ENCODE measurements at regions not wholly inside any gene's neighbourhood (a gene's known extent, or its start where the extent isn't known, plus 50 kb on each side); places are given as distances from the start of the nearest gene placed in this dataset.
"Not testable (repeated sequence)": the region's sequence is repeated elsewhere in the genome, so short reads cannot be mapped to it uniquely, and the experiment has no call there.

GRCh38 chr11:106292526-106292925 lies 215.1 kb downstream of the AASDHPPT start:
- Mint-ChIP-seq H3K27me3 (no peaks in the 10 kb centered on the region), H3K9me3 (no peaks in the 10 kb centered on the region), H3K4me1 (ENCODE audit: low read depth) (no peaks in the 10 kb centered on the region), H3K27ac (no peak overlapping the region), H3K4me3 (no peak overlapping the region), H3K36me3 (no peaks in the 10 kb centered on the region)
- ChIA-PET CTCF (no interaction called here), POLR2A (no interaction called here)
- intact Hi-C loops (cut with micrococcal nuclease), result no loop called here
- DNase-seq, result no peak

GRCh38 chr11:106295974-106296373 lies 218.5 kb downstream of the AASDHPPT start:
- no peaks in the 10 kb centered on the region for H3K4me1 Mint-ChIP-seq (ENCODE audit: low read depth)
- CTCF ChIA-PET, result no interaction called here

GRCh38 chr11:106302416-106302815 lies 225.0 kb downstream of the AASDHPPT start:
- Mint-ChIP-seq H3K9me3 (peaks cover 23% of the 10 kb centered on the region), H3K27ac (no peak overlapping the region), H3K4me1 (ENCODE audit: low read depth) (no peaks in the 10 kb centered on the region), H3K4me3 (no peak overlapping the region), H3K27me3 (no peaks in the 10 kb centered on the region), H3K36me3 (no peaks in the 10 kb centered on the region)
- DNase-seq, result no peak
- POLR2A ChIA-PET, result no interaction called here
- CTCF ChIA-PET, result no interaction called here
- intact Hi-C loops (cut with micrococcal nuclease), result no loop called here

More at GRCh38 chr11:106295974-106296373, 218.5 kb downstream of the AASDHPPT start:
- H3K9me3 Mint-ChIP-seq, result peaks cover 4% of the 10 kb centered on the region
- no peak overlapping the region for H3K4me3 Mint-ChIP-seq
- H3K27ac Mint-ChIP-seq, result no peak overlapping the region
- DNase-seq, result no peak
- H3K27me3 Mint-ChIP-seq, result no peaks in the 10 kb centered on the region
- POLR2A ChIA-PET, result no interaction called here
- intact Hi-C loops (cut with micrococcal nuclease), result no loop called here
- no peaks in the 10 kb centered on the region for H3K36me3 Mint-ChIP-seq

GRCh38 chr11:106304274-106304673 lies 226.8 kb downstream of the AASDHPPT start:
- H3K27me3 Mint-ChIP-seq, result no peaks in the 10 kb centered on the region
- ChIA-PET CTCF (no interaction called here), POLR2A (no interaction called here)
- no peak overlapping the region for H3K27ac Mint-ChIP-seq
- H3K4me3 Mint-ChIP-seq, result no peak overlapping the region
- H3K9me3 Mint-ChIP-seq, result peaks cover 19% of the 10 kb centered on the region
- DNase-seq, result no peak
- no peaks in the 10 kb centered on the region for H3K36me3 Mint-ChIP-seq
- intact Hi-C loops (cut with micrococcal nuclease), result no loop called here
- H3K4me1 Mint-ChIP-seq (ENCODE audit: low read depth), result no peaks in the 10 kb centered on the region

GRCh38 chr11:106305458-106305857 lies 228.0 kb downstream of the AASDHPPT start:
- Mint-ChIP-seq H3K27me3 (no peaks in the 10 kb centered on the region), H3K36me3 (no peaks in the 10 kb centered on the region), H3K4me1 (ENCODE audit: low read depth) (no peaks in the 10 kb centered on the region), H3K27ac (no peak overlapping the region), H3K4me3 (no peak overlapping the region), H3K9me3 (peaks cover 19% of the 10 kb centered on the region)
- CTCF ChIA-PET, result no interaction called here
- POLR2A ChIA-PET, result no interaction called here
- DNase-seq, result no peak
- intact Hi-C loops (cut with micrococcal nuclease), result no loop called here

- H3K4me3 Mint-ChIP-seq, result no peak overlapping the region
- ChIA-PET CTCF (no interaction called here), POLR2A (no interaction called here)
- intact Hi-C loops (cut with micrococcal nuclease), result no loop called here
- H3K36me3 Mint-ChIP-seq, result no peaks in the 10 kb centered on the region
- no peak for DNase-seq
- H3K4me1 Mint-ChIP-seq (ENCODE audit: low read depth), result no peaks in the 10 kb centered on the region
- H3K27ac Mint-ChIP-seq, result no peak overlapping the region
- no peaks in the 10 kb centered on the region for H3K27me3 Mint-ChIP-seq
- peaks cover 19% of the 10 kb centered on the region for H3K9me3 Mint-ChIP-seq
These were observed 229.5 kb downstream of the AASDHPPT start for GRCh38 chr11:106306942-106307341.

GRCh38 chr11:106309070-106309684 lies 231.7 kb downstream of the AASDHPPT start:
- DNase-seq, result no peak
- CTCF ChIA-PET, result no interaction called here
- intact Hi-C loops (cut with micrococcal nuclease), result no loop called here
- POLR2A ChIA-PET, result no interaction called here
- Mint-ChIP-seq H3K4me1 (ENCODE audit: low read depth) (no peaks in the 10 kb centered on the region), H3K4me3 (no peak overlapping the region), H3K27ac (no peak overlapping the region), H3K36me3 (no peaks in the 10 kb centered on the region), H3K27me3 (no peaks in the 10 kb centered on the region), H3K9me3 (no peaks in the 10 kb centered on the region)

- H3K27ac Mint-ChIP-seq, result no peak overlapping the region
- intact Hi-C loops (cut with micrococcal nuclease), result no loop called here
- H3K4me3 Mint-ChIP-seq, result no peak overlapping the region
- no peaks in the 10 kb centered on the region for H3K27me3 Mint-ChIP-seq
- no peaks in the 10 kb centered on the region for H3K4me1 Mint-ChIP-seq (ENCODE audit: low read depth)
- CTCF ChIA-PET, result no interaction called here
- H3K36me3 Mint-ChIP-seq, result no peaks in the 10 kb centered on the region
- no peak for DNase-seq
- POLR2A ChIA-PET, result no interaction called here
- no peaks in the 10 kb centered on the region for H3K9me3 Mint-ChIP-seq
These were observed 234.2 kb downstream of the AASDHPPT start for GRCh38 chr11:106311531-106312230.

GRCh38 chr11:106317208-106317773 lies 239.8 kb downstream of the AASDHPPT start:
- H3K27me3 Mint-ChIP-seq; H3K36me3 Mint-ChIP-seq; CTCF ChIA-PET; H3K9me3 Mint-ChIP-seq; intact Hi-C loops (cut with micrococcal nuclease); H3K4me3 Mint-ChIP-seq; H3K27ac Mint-ChIP-seq; POLR2A ChIA-PET; DNase-seq; H3K4me1 Mint-ChIP-seq (ENCODE audit: low read depth): not testable (repeated sequence)

GRCh38 chr11:106321601-106322000 lies 244.1 kb downstream of the AASDHPPT start:
- Mint-ChIP-seq H3K4me1 (ENCODE audit: low read depth) (no peaks in the 10 kb centered on the region), H3K27ac (no peak overlapping the region), H3K9me3 (no peaks in the 10 kb centered on the region), H3K4me3 (no peak overlapping the region), H3K27me3 (no peaks in the 10 kb centered on the region), H3K36me3 (no peaks in the 10 kb centered on the region)
- no peak for DNase-seq
- CTCF ChIA-PET, result no interaction called here
- POLR2A ChIA-PET, result no interaction called here
- intact Hi-C loops (cut with micrococcal nuclease), result no loop called here

GRCh38 chr11:106322106-106322505 lies 244.6 kb downstream of the AASDHPPT start:
- H3K9me3 Mint-ChIP-seq, result no peaks in the 10 kb centered on the region
- H3K27me3 Mint-ChIP-seq, result no peaks in the 10 kb centered on the region
- H3K4me1 Mint-ChIP-seq (ENCODE audit: low read depth), result no peaks in the 10 kb centered on the region
- intact Hi-C loops (cut with micrococcal nuclease), result no loop called here
- DNase-seq, result no peak
- CTCF ChIA-PET, result no interaction called here
- no peaks in the 10 kb centered on the region for H3K36me3 Mint-ChIP-seq
- POLR2A ChIA-PET, result no interaction called here
- no peak overlapping the region for H3K27ac Mint-ChIP-seq
- no peak overlapping the region for H3K4me3 Mint-ChIP-seq

- intact Hi-C loops (cut with micrococcal nuclease), result no loop called here
- Mint-ChIP-seq H3K4me3 (no peak overlapping the region), H3K36me3 (no peaks in the 10 kb centered on the region), H3K27ac (no peak overlapping the region), H3K9me3 (no peaks in the 10 kb centered on the region), H3K4me1 (ENCODE audit: low read depth) (no peaks in the 10 kb centered on the region), H3K27me3 (no peaks in the 10 kb centered on the region)
- no peak for DNase-seq
- ChIA-PET POLR2A (no interaction called here), CTCF (no interaction called here)
These were observed 248.6 kb downstream of the AASDHPPT start for GRCh38 chr11:106326087-106326486.

- DNase-seq, result no peak
- no peaks in the 10 kb centered on the region for H3K4me1 Mint-ChIP-seq (ENCODE audit: low read depth)
- ChIA-PET POLR2A (no interaction called here), CTCF (no interaction called here)
- no peaks in the 10 kb centered on the region for H3K36me3 Mint-ChIP-seq
- intact Hi-C loops (cut with micrococcal nuclease), result no loop called here
- H3K27ac Mint-ChIP-seq, result no peak overlapping the region
- no peak overlapping the region for H3K4me3 Mint-ChIP-seq
- H3K27me3 Mint-ChIP-seq, result no peaks in the 10 kb centered on the region
- H3K9me3 Mint-ChIP-seq, result no peaks in the 10 kb centered on the region
These were observed 249.7 kb downstream of the AASDHPPT start for GRCh38 chr11:106327134-106327533.

Data from activated CD4-positive, alpha-beta memory T cell treated with anti-CD3 and anti-CD28 coated beads for 36 hours (primary cell).